ENCODE measurements at regions not wholly inside any gene's neighbourhood (a gene's known extent, or its start where the extent isn't known, plus 50 kb on each side); places are given as distances from the start of the nearest gene placed in this dataset.

DNA sequence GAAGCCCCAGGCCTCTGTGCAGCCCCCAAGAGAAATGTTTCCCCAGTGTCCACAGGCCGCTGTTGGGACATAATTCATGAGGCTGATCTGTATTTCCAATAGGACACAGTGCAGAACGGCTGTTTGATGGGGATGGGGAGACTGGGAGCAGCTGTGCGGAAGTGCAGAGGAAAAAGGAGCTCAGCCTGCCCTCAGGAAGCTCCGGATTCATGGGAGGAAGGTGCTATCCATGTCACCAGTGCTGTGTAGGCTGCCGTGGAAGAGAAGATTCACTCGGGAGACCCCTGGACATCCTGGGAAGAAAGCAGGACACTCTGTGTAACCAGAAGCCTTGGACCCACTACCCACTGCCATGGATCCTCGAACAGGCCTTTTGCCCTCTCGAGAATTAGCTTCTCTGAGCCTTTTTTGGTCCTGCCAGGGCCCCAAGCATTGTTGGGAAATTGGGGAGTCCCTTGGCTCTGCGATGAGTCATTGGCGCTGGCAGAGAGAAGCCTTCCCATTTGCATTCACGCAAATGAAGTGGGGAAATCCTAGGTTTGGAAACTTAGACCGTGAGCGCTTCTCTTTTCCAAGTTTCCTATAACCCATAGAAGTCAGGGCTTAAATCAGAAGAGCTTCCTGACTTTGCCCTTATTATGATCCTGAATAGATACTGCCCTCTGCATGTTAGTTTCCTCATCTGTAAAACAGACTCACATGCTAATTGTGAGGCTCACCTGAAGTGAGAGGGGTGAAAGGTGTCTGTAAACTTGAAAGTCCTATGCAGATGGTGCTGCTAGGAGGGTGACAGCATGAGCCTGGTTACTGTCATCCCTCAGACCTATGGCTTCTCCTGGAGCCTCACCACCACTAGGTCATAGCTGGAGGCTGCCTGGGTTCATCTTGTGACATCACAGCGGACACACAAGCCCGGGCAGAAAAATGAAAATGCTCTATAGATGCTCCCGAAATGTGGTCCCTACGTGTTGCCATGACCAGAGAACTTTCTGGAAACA is 229.2 kb upstream of the B3GAT1 start:
- Mint-ChIP-seq H3K27ac (no peak overlapping the region), H3K36me3 (ENCODE audit: low read depth) (no peaks in the 10 kb centered on the region), H3K4me1 (no peaks in the 10 kb centered on the region), H3K9me3 (no peaks in the 10 kb centered on the region), H3K27me3 (peaks cover under 1% of the 10 kb centered on the region), H3K4me3 (no peak overlapping the region)
- ATAC-seq (ENCODE audit: low read depth) (no peak), DNase-seq (no peak)
- ChIA-PET CTCF (no interaction called here), POLR2A (no interaction called here)
- TF ChIP-seq, protein P1, sequence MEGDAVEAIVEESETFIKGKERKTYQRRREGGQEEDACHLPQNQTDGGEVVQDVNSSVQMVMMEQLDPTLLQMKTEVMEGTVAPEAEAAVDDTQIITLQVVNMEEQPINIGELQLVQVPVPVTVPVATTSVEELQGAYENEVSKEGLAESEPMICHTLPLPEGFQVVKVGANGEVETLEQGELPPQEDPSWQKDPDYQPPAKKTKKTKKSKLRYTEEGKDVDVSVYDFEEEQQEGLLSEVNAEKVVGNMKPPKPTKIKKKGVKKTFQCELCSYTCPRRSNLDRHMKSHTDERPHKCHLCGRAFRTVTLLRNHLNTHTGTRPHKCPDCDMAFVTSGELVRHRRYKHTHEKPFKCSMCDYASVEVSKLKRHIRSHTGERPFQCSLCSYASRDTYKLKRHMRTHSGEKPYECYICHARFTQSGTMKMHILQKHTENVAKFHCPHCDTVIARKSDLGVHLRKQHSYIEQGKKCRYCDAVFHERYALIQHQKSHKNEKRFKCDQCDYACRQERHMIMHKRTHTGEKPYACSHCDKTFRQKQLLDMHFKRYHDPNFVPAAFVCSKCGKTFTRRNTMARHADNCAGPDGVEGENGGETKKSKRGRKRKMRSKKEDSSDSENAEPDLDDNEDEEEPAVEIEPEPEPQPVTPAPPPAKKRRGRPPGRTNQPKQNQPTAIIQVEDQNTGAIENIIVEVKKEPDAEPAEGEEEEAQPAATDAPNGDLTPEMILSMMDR (IDR thresholded peaks at IDR 0.05): no peak
- intact Hi-C loops (cut with micrococcal nuclease): no loop called here

DNA sequence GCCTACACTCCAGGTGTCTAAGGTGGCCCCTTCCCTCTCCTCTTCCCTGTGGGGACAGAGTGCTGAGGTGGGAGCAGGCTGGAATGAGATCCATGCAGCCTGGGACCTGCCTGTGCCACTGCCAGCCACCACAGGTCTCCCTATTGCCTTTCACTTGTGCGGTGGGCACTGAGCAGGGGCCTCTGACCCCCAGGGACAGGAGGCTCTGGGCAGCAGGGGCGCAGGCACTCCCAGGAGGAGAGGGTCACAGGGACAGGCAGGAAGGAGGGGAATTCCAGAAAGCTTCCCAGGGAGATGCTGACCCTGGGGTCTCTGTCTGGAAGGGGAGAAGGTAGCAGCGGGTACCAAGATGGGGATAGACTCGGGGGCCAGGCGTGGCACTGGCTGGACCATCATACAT is 228.5 kb upstream of the B3GAT1 start:
- H3K36me3 Mint-ChIP-seq (ENCODE audit: low read depth): no peaks in the 10 kb centered on the region
- intact Hi-C loops (cut with micrococcal nuclease): no loop called here
- peaks cover 2% of the 10 kb centered on the region for H3K27me3 Mint-ChIP-seq
- ChIA-PET CTCF (no interaction called here), POLR2A (no interaction called here)
- no peak overlapping the region for H3K4me3 Mint-ChIP-seq
- H3K27ac Mint-ChIP-seq: no peak overlapping the region
- TF ChIP-seq, protein P1 (IDR thresholded peaks at IDR 0.05): no peak
- ATAC-seq (ENCODE audit: low read depth) (no peak), DNase-seq (no peak)
- no peaks in the 10 kb centered on the region for H3K4me1 Mint-ChIP-seq
- H3K9me3 Mint-ChIP-seq: no peaks in the 10 kb centered on the region

DNA sequence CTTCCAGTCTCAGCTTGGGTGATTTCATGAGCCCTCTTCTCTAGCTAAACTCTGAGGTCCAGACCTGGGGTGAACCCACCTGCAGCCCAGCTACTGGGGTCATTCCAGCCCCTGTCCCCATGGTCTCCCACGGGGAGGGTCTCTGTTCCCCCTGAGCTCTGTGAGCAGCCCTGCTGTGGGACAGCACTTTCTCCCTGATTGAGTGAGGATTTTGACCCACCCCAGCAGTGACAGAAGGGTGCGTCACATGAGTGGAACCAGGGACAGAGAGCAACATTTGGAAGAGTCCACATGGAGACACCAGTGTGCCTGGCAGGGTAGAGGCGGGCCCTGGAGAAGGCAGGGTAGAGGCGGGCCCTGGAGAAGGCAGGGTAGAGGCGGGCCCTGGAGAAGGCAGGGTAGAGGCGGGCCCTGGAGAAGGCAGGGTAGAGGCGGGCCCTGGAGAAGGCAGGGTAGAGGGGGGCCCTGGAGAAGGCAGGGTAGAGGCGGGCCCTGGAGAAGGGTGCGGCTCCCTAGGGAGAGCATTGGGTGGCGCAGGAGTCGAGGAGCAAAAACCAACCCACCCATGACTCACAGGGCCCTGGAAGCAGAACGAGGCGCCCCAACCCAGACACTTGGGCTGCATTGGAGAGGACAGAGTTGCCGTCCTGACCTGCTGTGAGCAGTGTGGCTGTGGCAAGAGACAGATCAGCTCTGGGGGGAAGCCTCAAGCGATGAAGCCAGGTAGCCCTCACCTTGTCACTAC is 227.7 kb upstream of the B3GAT1 start:
- H3K4me3 Mint-ChIP-seq: no peak overlapping the region
- no peaks in the 10 kb centered on the region for H3K9me3 Mint-ChIP-seq
- intact Hi-C loops (cut with micrococcal nuclease): no loop called here
- no peaks in the 10 kb centered on the region for H3K36me3 Mint-ChIP-seq (ENCODE audit: low read depth)
- no peak for DNase-seq
- no peak overlapping the region for H3K27ac Mint-ChIP-seq
- no peaks in the 10 kb centered on the region for H3K4me1 Mint-ChIP-seq
- ChIA-PET CTCF (no interaction called here), POLR2A (no interaction called here)
- ATAC-seq (ENCODE audit: low read depth): no peak
- TF ChIP-seq, protein P1 (IDR thresholded peaks at IDR 0.05): no peak
- H3K27me3 Mint-ChIP-seq: peaks cover 2% of the 10 kb centered on the region

DNA sequence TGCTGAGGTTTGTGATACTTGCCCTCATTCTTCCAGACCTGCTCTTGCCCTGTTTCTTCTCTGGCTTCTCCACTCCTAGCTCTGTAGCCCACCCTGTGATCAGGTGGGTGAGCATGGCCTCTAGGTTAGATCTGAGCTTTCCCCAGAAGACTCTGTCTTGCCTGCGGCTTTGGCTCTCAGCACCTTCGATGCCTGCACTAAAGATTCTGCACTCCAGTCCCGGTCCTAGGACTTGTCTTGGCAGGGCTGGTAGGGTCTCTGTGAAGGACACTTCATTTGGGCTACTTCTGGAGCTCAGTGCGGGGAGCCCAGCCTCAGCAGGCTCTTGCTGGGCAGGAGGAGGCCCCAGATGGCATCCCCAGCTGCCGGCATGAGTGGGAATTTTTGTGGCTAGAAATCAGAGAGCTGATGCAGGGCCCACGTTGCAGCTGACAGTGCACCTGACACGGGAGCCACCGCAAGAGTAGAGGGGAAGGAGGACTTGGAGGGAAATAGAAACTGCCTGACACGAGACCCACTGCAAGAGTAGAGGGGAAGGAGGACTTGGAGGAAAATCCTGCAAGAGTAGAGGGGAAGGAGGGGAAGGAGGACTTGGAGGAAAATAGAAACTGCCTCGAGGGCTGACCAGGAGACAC is 226.9 kb upstream of the B3GAT1 start:
- H3K27me3 Mint-ChIP-seq: peaks cover 2% of the 10 kb centered on the region
- DNase-seq (no peak), ATAC-seq (ENCODE audit: low read depth) (no peak)
- H3K36me3 Mint-ChIP-seq (ENCODE audit: low read depth): no peaks in the 10 kb centered on the region
- intact Hi-C loops (cut with micrococcal nuclease): no loop called here
- POLR2A ChIA-PET: no interaction called here
- H3K9me3 Mint-ChIP-seq: no peaks in the 10 kb centered on the region
- H3K4me3 Mint-ChIP-seq: no peak overlapping the region
- no peaks in the 10 kb centered on the region for H3K4me1 Mint-ChIP-seq
- TF ChIP-seq, protein P1 (IDR thresholded peaks at IDR 0.05): no peak
- CTCF ChIA-PET: no interaction called here
- no peak overlapping the region for H3K27ac Mint-ChIP-seq
